H1 (cell line): ENCODE measurements at regions not wholly inside any gene's neighbourhood (a gene's known extent, or its start where the extent isn't known, plus 50 kb on each side); places are given as distances from the start of the nearest gene placed in this dataset.
A peak's percentile ranks its signal among the peaks of the same experiment; 100 is the strongest.

ENCODE experiments used
- CTCF ChIA-PET: fragments of 300-600 bp; sonication (Branson Sonifier 250); formaldehyde crosslinking; loops from one replicate; lab custom pipeline; 2021; ENCODE audit not compliant: partially characterized antibody; lab: Charles Lee
- POLR2A ChIA-PET: fragments of 300-600 bp; sonication (Branson Sonifier 250); formaldehyde crosslinking; loops from one replicate; lab custom pipeline; 2021; ENCODE audit warnings: inconsistent platforms; ENCODE audit not compliant: partially characterized antibody; lab: Charles Lee
- DNase-seq, 2 experiments: peaks; one replicate each; pipeline versions ENCODE4 v3.0.0 to v3.0.0-alpha.2; 2010 to 2022; ENCODE audit warnings: low spot score in 2 of 2, low read depth in 1 of 2, mixed read lengths in 1 of 2
- FAIRE-seq: peaks from 2 replicates; lab custom pipeline; 2011; peaks lifted over from hg19 to GRCh38; lab: Jason Lieb, UNC
- H2AFZ ChIP-seq: 2 replicates; pipeline ENCODE4 v1.8.1; 2012; ENCODE audit warnings: low read length, inconsistent platforms
- H2AK5ac ChIP-seq: 2 replicates; pipeline ENCODE4 v1.6.1; 2013; ENCODE audit warnings: low read depth, low read length
- H2BK120ac ChIP-seq: replicated peaks from 2 replicates; pipeline ENCODE3; 2013; ENCODE audit warnings: low read depth, low read length, inconsistent platforms
- H2BK12ac ChIP-seq: 2 replicates; pipeline ENCODE4 v1.6.1; 2013; ENCODE audit warnings: low read depth, low read length
- H2BK15ac ChIP-seq: 2 replicates; pipeline ENCODE4 v1.6.1; 2013; ENCODE audit warnings: low read length
- H2BK20ac ChIP-seq: 2 replicates; pipeline ENCODE4 v1.6.1; 2013; ENCODE audit warnings: low read length
- H2BK5ac ChIP-seq: 2 replicates; pipeline ENCODE4 v1.6.1; 2013; ENCODE audit warnings: low read depth, low read length
- H3K14ac ChIP-seq: 2 replicates; pipeline ENCODE4 v1.6.1; 2013; ENCODE audit warnings: inconsistent platforms; ENCODE audit not compliant: insufficient read length
- H3K18ac ChIP-seq: 2 replicates; pipeline ENCODE4 v1.6.1; 2013; ENCODE audit warnings: low read length; ENCODE audit errors: extremely low read depth
- H3K23ac ChIP-seq: 2 replicates; pipeline ENCODE4 v1.6.1; 2013; ENCODE audit warnings: inconsistent platforms; ENCODE audit not compliant: insufficient read length
- H3K23me2 ChIP-seq: 2 replicates; pipeline ENCODE4 v1.6.1; 2013; ENCODE audit warnings: low read depth, low read length
- H3K27ac ChIP-seq: 2 replicates; pipeline ENCODE4 v1.6.1; 2011; ENCODE audit warnings: low read depth, low read length, inconsistent platforms
- H3K27me3 ChIP-seq, 4 experiments: replicated peaks in 1 of 4; 1 replicate in 1 of 4; 2 replicates in 3 of 4; pipeline versions ENCODE4 v1.6.1 to v1.8.1; 2011 to 2013; ENCODE audit warnings: low read length in 3 of 4, mild to moderate bottlenecking in 3 of 4, inconsistent platforms in 2 of 4, mixed read lengths in 2 of 4, moderate library complexity in 1 of 4; ENCODE audit not compliant: control insufficient read depth in 3 of 4, insufficient read depth in 3 of 4; ENCODE audit errors: extremely low read depth in 1 of 4
- H3K36me3 ChIP-seq, 4 experiments: 2 replicates each; pipeline versions ENCODE4 v1.6.1 to v1.8.1; 2011 to 2013; ENCODE audit warnings: mild to moderate bottlenecking in 4 of 4, low read length in 3 of 4, moderate library complexity in 2 of 4, control low read depth in 1 of 4, inconsistent platforms in 1 of 4; ENCODE audit not compliant: insufficient read depth in 4 of 4, control insufficient read depth in 2 of 4
- H3K4ac ChIP-seq: replicated peaks from 2 replicates; pipeline ENCODE3; 2013; ENCODE audit warnings: low read length, low read depth, mixed read lengths, inconsistent platforms; ENCODE audit not compliant: insufficient read length
- H3K4me1 ChIP-seq, 4 experiments: replicated peaks in 1 of 4; 1 replicate in 1 of 4; 2 replicates in 3 of 4; pipeline versions ENCODE4 v1.6.1 to v1.8.1; 2011 to 2013; ENCODE audit warnings: low read length in 3 of 4, inconsistent platforms in 2 of 4, mixed read lengths in 1 of 4; ENCODE audit not compliant: insufficient read depth in 4 of 4, control insufficient read depth in 3 of 4
- H3K4me2 ChIP-seq, 2 experiments: 2 replicates each; pipeline versions ENCODE4 v1.6.1 to v1.8.1; 2011 to 2013; ENCODE audit warnings: low read depth in 2 of 2, low read length in 2 of 2, control low read depth in 1 of 2, inconsistent platforms in 1 of 2, mild to moderate bottlenecking in 1 of 2; ENCODE audit not compliant: insufficient read depth in 1 of 2
- H3K4me3 ChIP-seq, 4 experiments: fragments of 200-600, 300-600 bp in 1 of 4; sonication (generic), shearing (Covaris generic), sonication (Bioruptor Twin) in 1 of 4; 2 replicates each; pipeline versions ENCODE4 v1.5.1 to v1.8.1; 2011 to 2016; ENCODE audit warnings: low read length in 4 of 4, low read depth in 3 of 4, control low read depth in 2 of 4, inconsistent platforms in 2 of 4, mild to moderate bottlenecking in 2 of 4, mixed read lengths in 1 of 4, moderate library complexity in 1 of 4; ENCODE audit not compliant: insufficient read depth in 2 of 4; ENCODE audit errors: extremely low read depth in 1 of 4
- H3K56ac ChIP-seq: replicated peaks from 2 replicates; pipeline ENCODE3; 2013; ENCODE audit warnings: low read depth, mild to moderate bottlenecking, mixed read lengths, low read length, inconsistent platforms; ENCODE audit not compliant: insufficient read length
- H3K79me1 ChIP-seq: 2 replicates; pipeline ENCODE4 v1.6.1; 2013; ENCODE audit warnings: low read depth, low read length, control low read depth
- H3K79me2 ChIP-seq, 2 experiments: 2 replicates each; pipeline versions ENCODE4 v1.6.1 to v1.8.1; 2012 to 2013; ENCODE audit warnings: low read length in 2 of 2, mild to moderate bottlenecking in 2 of 2, inconsistent platforms in 1 of 2; ENCODE audit not compliant: insufficient read depth in 2 of 2, control insufficient read depth in 1 of 2
- H3K9ac ChIP-seq, 4 experiments: replicated peaks in 1 of 4; 1 replicate in 1 of 4; 2 replicates in 3 of 4; pipeline versions ENCODE4 v1.6.1 to v1.8.1; 2011 to 2013; ENCODE audit warnings: low read depth in 3 of 4, low read length in 3 of 4, control low read depth in 2 of 4, mild to moderate bottlenecking in 2 of 4, moderate library complexity in 2 of 4, inconsistent platforms in 1 of 4; ENCODE audit errors: extremely low read depth in 1 of 4
- H3K9me3 ChIP-seq, 2 experiments: 2 replicates each; pipeline versions ENCODE4 v1.6.1 to v1.8.1; 2012 to 2013; ENCODE audit warnings: mild to moderate bottlenecking in 2 of 2, moderate library complexity in 2 of 2, control low read depth in 1 of 2, inconsistent platforms in 1 of 2, low read depth in 1 of 2, low read length in 1 of 2, mixed read lengths in 1 of 2; ENCODE audit not compliant: insufficient read depth in 2 of 2
- H4K20me1 ChIP-seq, 2 experiments: replicated peaks in 1 of 2; 2 replicates each; pipeline versions ENCODE3 to v1.8.1; 2011 to 2013; ENCODE audit warnings: inconsistent platforms in 2 of 2, low read length in 2 of 2, mild to moderate bottlenecking in 1 of 2; ENCODE audit not compliant: insufficient read depth in 2 of 2, control insufficient read depth in 1 of 2
- H4K5ac ChIP-seq: 2 replicates; pipeline ENCODE4 v1.6.1; 2013; ENCODE audit warnings: low read length, low read depth, mixed read lengths, inconsistent platforms; ENCODE audit not compliant: insufficient read length
- H4K8ac ChIP-seq: 2 replicates; pipeline ENCODE4 v1.8.0; 2013; ENCODE audit warnings: mild to moderate bottlenecking, moderate library complexity, low read length, inconsistent platforms; ENCODE audit not compliant: insufficient read depth; ENCODE audit errors: extremely low read depth
- H4K91ac ChIP-seq: replicated peaks from 2 replicates; pipeline ENCODE3; 2013; ENCODE audit warnings: low read length, mixed read lengths, inconsistent platforms; ENCODE audit not compliant: insufficient read length
- ATF2 ChIP-seq: IDR thresholded peaks from 2 replicates; pipeline ENCODE4 v1.6.1; 2012; ENCODE audit warnings: low read length, inconsistent platforms
- BACH1 ChIP-seq: IDR thresholded peaks from 2 replicates; pipeline ENCODE4 v1.6.1; 2012; ENCODE audit warnings: low read length, improper control_type of control experiment
- CHD2 ChIP-seq: IDR thresholded peaks from 2 replicates; pipeline ENCODE4 v1.6.1; 2012; ENCODE audit warnings: low read length, improper control_type of control experiment
- CTBP2 ChIP-seq: IDR thresholded peaks from 2 replicates; pipeline ENCODE4 v1.7.0; 2011; ENCODE audit warnings: borderline replicate concordance, mild to moderate bottlenecking, moderate library complexity, mixed read lengths, low read length; ENCODE audit not compliant: insufficient read depth, insufficient read length
- KDM4A ChIP-seq: IDR thresholded peaks from one replicate; pipeline ENCODE4 v1.7.1; 2012; ENCODE audit warnings: low read depth, mild to moderate bottlenecking, moderate library complexity, low read length, inconsistent platforms; ENCODE audit not compliant: severe bottlenecking
- PHF8 ChIP-seq: fragments of 200-600 bp; sonication (generic); conservative IDR thresholded peaks from 2 replicates; pipeline ENCODE4 v1.7.1; 2012; ENCODE audit warnings: low read depth, mild to moderate bottlenecking, inconsistent platforms, low read length, moderate library complexity
- RBBP5 ChIP-seq: IDR thresholded peaks from 2 replicates; pipeline ENCODE4 v1.7.1; 2012; ENCODE audit warnings: low read depth, mild to moderate bottlenecking, inconsistent platforms, low read length, moderate library complexity, borderline replicate concordance
- RFX5 ChIP-seq: IDR thresholded peaks from 2 replicates; pipeline ENCODE4 v1.6.1; 2011; ENCODE audit warnings: low read depth, low read length, improper control_type of control experiment, borderline replicate concordance
- RXRA ChIP-seq: IDR thresholded peaks from 2 replicates; pipeline ENCODE4 v1.6.1; 2011; ENCODE audit warnings: low read depth, mild to moderate bottlenecking, low read length, moderate library complexity; ENCODE audit not compliant: insufficient read depth
- SIX5 ChIP-seq: IDR thresholded peaks from 2 replicates; pipeline ENCODE4 v1.6.1; 2011; ENCODE audit warnings: mild to moderate bottlenecking, low read depth, low read length
- SP2 ChIP-seq: IDR thresholded peaks from 2 replicates; pipeline ENCODE4 v1.6.1; 2012; ENCODE audit warnings: mild to moderate bottlenecking, low read length, inconsistent platforms
- SP4 ChIP-seq: IDR thresholded peaks from 2 replicates; pipeline ENCODE4 v1.6.1; 2012; ENCODE audit warnings: low read length, inconsistent platforms
- SRF ChIP-seq: IDR thresholded peaks from 2 replicates; pipeline ENCODE4 v1.6.1; 2011; ENCODE audit warnings: mild to moderate bottlenecking, low read depth, low read length, moderate library complexity
- SUZ12 ChIP-seq: fragments of 200-600 bp; sonication (generic); IDR thresholded peaks from 2 replicates; pipeline ENCODE4 v1.6.1; 2012; ENCODE audit warnings: mild to moderate bottlenecking, inconsistent platforms, low read length, moderate library complexity, mixed read lengths
- WGBS, 2 experiments: shearing (Covaris generic) in 1 of 2; methylation state at CpG; one replicate each; pipeline versions ENCODE4 v1.1.6 to v1.1.7; 2013 to 2015; ENCODE audit warnings: low lambda C conversion rate in 2 of 2, mixed read lengths in 2 of 2, inconsistent platforms in 1 of 2, low coverage in 1 of 2, missing lambda C conversion rate in 1 of 2; ENCODE audit not compliant: insufficient replicate concordance in 2 of 2, insufficient coverage in 1 of 2, insufficient read length in 1 of 2; ENCODE audit errors: extremely low coverage in 1 of 2, missing lambda C conversion rate in 1 of 2; 5-methylcytosine and 5-hydroxymethylcytosine counted together

- FAIRE-seq (no peak), DNase-seq (no peak)
- H3K36me3 ChIP-seq: no peaks in the 10 kb centered on the region; a peak in 1 of 8 replicates
- no peaks in the 10 kb centered on the region for H3K79me2 ChIP-seq
- H2BK20ac ChIP-seq: no peak overlapping the region
- H2AFZ ChIP-seq: peak overlapping the region; percentile 62; the same call in 1 of the 2 replicates
- no peak overlapping the region for H2BK5ac ChIP-seq
- no peak overlapping the region for H3K4me3 ChIP-seq
- no peaks in the 10 kb centered on the region for H4K20me1 ChIP-seq
- no peak overlapping the region for H3K4me2 ChIP-seq
- 88% methylated on average over 3 of the region's 3 CpGs; no CpG with 5 or more reads in 1 of the 2 experiments for WGBS, 2 experiments
- H3K27ac ChIP-seq: no peak overlapping the region
- no peaks in the 10 kb centered on the region for H3K23me2 ChIP-seq
- POLR2A ChIA-PET: no interaction called here
- H2BK120ac ChIP-seq: no peak overlapping the region
- no peak overlapping the region for H2BK12ac ChIP-seq
- H2BK15ac ChIP-seq: no peak overlapping the region
- H3K9ac ChIP-seq: no peak overlapping the region
- no peak overlapping the region for H3K14ac ChIP-seq
- no peak overlapping the region for H3K23ac ChIP-seq
- no peak overlapping the region for H3K4ac ChIP-seq
- H3K56ac ChIP-seq: no peak overlapping the region
- H2AK5ac ChIP-seq: no peak overlapping the region
- H3K18ac ChIP-seq: no peak overlapping the region
- H3K79me1 ChIP-seq: no peaks in the 10 kb centered on the region
- no peaks in the 10 kb centered on the region for H3K27me3 ChIP-seq
- no peak overlapping the region for H4K8ac ChIP-seq
- peaks cover 5 to 6% of the 10 kb centered on the region in 2 experiments; a peak in 2 of 4 replicates for H3K9me3 ChIP-seq
- no peak overlapping the region for H4K91ac ChIP-seq
- CTCF ChIA-PET: interaction anchor here (0.7 kb wide), 1 partner anchor 21 kb away, joined by 3 read pairs; no protein-coding TSS in a partner anchor
- H4K5ac ChIP-seq: no peak overlapping the region
- H3K4me1 ChIP-seq: peaks cover 0 to 5% (median 0%) of the 10 kb centered on the region in 4 experiments; a peak in 2 of 7 replicates
- TF ChIP-seq SP4 (no peak), ATF2 (no peak), SIX5 (no peak), BACH1 (no peak), RXRA (no peak), RFX5 (no peak), CHD2 (no peak), RBBP5 (no peak), PHF8 (no peak), CTBP2 (no peak), KDM4A (no peak), SUZ12 (no peak), SP2 (no peak), SRF (no peak)
Observed at GRCh38 chr4:175970072-175970471, 95.6 kb upstream of the WDR17 start.
